GM23248 (cell line): ENCODE measurements at regions not wholly inside any gene's neighbourhood (a gene's known extent, or its start where the extent isn't known, plus 50 kb on each side); places are given as distances from the start of the nearest gene placed in this dataset.

Experiments used
- DNase-seq: peaks from one replicate; pipeline ENCODE4 v3.0.0-alpha.2; 2015
- H2AFZ ChIP-seq: fragments of 200-600 bp; sonication (generic); 2 replicates; pipeline ENCODE4 v1.6.1; 2016; ENCODE audit warnings: antibody characterized with exemption
- H3F3A ChIP-seq: fragments of 200-600 bp; sonication (generic); 2 replicates; pipeline ENCODE4 v1.6.1; 2016; ENCODE audit warnings: mild to moderate bottlenecking, antibody characterized with exemption, mixed run types; ENCODE audit not compliant: insufficient read depth
- H3K27ac ChIP-seq: fragments of 200-600 bp; sonication (generic); 2 replicates; pipeline ENCODE4 v1.5.1; 2016; ENCODE audit warnings: mild to moderate bottlenecking
- H3K27me3 ChIP-seq: fragments of 200-600 bp; sonication (generic); replicated peaks from 2 replicates; pipeline ENCODE4 v1.6.1; 2016; ENCODE audit warnings: mild to moderate bottlenecking; ENCODE audit not compliant: insufficient read depth
- H3K36me3 ChIP-seq: fragments of 200-600 bp; sonication (generic); 2 replicates; pipeline ENCODE4 v1.6.1; 2016; ENCODE audit warnings: low read depth, mild to moderate bottlenecking
- H3K4me1 ChIP-seq: fragments of 200-600 bp; sonication (generic); 2 replicates; pipeline ENCODE4 v1.6.1; 2016; ENCODE audit warnings: mild to moderate bottlenecking; ENCODE audit not compliant: insufficient read depth
- H3K4me2 ChIP-seq: fragments of 200-600 bp; sonication (generic); one replicate; pipeline ENCODE4 v1.6.1; 2016; ENCODE audit warnings: mild to moderate bottlenecking; ENCODE audit not compliant: unreplicated experiment
- H3K4me3 ChIP-seq: fragments of 200-600 bp; sonication (generic); 2 replicates; pipeline ENCODE4 v1.5.1; 2016; ENCODE audit warnings: mild to moderate bottlenecking
- H3K79me2 ChIP-seq: fragments of 200-600 bp; sonication (generic); 2 replicates; pipeline ENCODE4 v1.6.1; 2016; ENCODE audit warnings: mild to moderate bottlenecking; ENCODE audit not compliant: insufficient read depth
- H3K9ac ChIP-seq: fragments of 200-600 bp; sonication (generic); 2 replicates; pipeline ENCODE4 v1.6.1; 2016; ENCODE audit warnings: mild to moderate bottlenecking
- H3K9me2 ChIP-seq: fragments of 200-600 bp; sonication (generic); 2 replicates; pipeline ENCODE4 v1.6.1; 2016; ENCODE audit warnings: mixed run types, mild to moderate bottlenecking, moderate library complexity; ENCODE audit not compliant: insufficient read depth
- H3K9me3 ChIP-seq: fragments of 200-600 bp; sonication (generic); one replicate; pipeline ENCODE4 v1.6.1; 2017; ENCODE audit warnings: low read depth
- H4K20me1 ChIP-seq: fragments of 200-600 bp; sonication (generic); 2 replicates; pipeline ENCODE4 v1.6.0; 2016; ENCODE audit not compliant: insufficient read depth
- EZH2 ChIP-seq: fragments of 200-600 bp; sonication (generic); IDR thresholded peaks from 2 replicates; pipeline ENCODE4 v1.6.1; 2018; ENCODE audit warnings: antibody characterized with exemption, mild to moderate bottlenecking; ENCODE audit not compliant: insufficient read depth, poor library complexity, severe bottlenecking
- EZH2phosphoT487 ChIP-seq: fragments of 200-600 bp; sonication (generic); IDR thresholded peaks from 2 replicates; pipeline ENCODE4 v1.6.1; 2018; ENCODE audit warnings: antibody characterized with exemption, moderate library complexity, mild to moderate bottlenecking, low read depth; ENCODE audit not compliant: insufficient read depth
- WGBS, 2 experiments: methylation state at CpG; one replicate each; pipeline ENCODE4 v1.1.6; 2015 to 2017; ENCODE audit warnings: low lambda C conversion rate in 2 of 2, low coverage in 1 of 2; ENCODE audit errors: missing lambda C conversion rate in 2 of 2; 5-methylcytosine and 5-hydroxymethylcytosine counted together
- in situ Hi-C: fragments of 300-500 bp; cut with MboI; formaldehyde crosslinking; loops from 2 replicates; pipeline ENCODE4 v1.15.0; 2020

- no peaks in the 10 kb centered on the region for H3F3A ChIP-seq
- DNase-seq: no peak
- 8 to 9% methylated on average over 3 of the region's 3 CpGs for WGBS, 2 experiments
Observed at GRCh38 chr3:137325170-137325569, 367.4 kb downstream of the IL20RB start.

GRCh38 chr3:137325934-137326333 is 368.2 kb downstream of the IL20RB start:
- no peak for DNase-seq
- Histone ChIP-seq H3K27ac (no peak overlapping the region), H3K27me3 (no peaks in the 10 kb centered on the region), H3K36me3 (no peaks in the 10 kb centered on the region), H3K9me2 (no peaks in the 10 kb centered on the region), H3K9me3 (no peaks in the 10 kb centered on the region), H3K4me1 (no peaks in the 10 kb centered on the region), H3K4me3 (no peak overlapping the region), H2AFZ (no peak overlapping the region), H3K9ac (no peak overlapping the region), H3K4me2 (no peak overlapping the region), H3F3A (no peaks in the 10 kb centered on the region), H3K79me2 (no peaks in the 10 kb centered on the region), H4K20me1 (no peaks in the 10 kb centered on the region)
- WGBS, 2 experiments: 0 to 5% methylated on average over 3 of the region's 3 CpGs
- in situ Hi-C loops: no loop called here
- no peak for TF ChIP-seq EZH2
- TF ChIP-seq EZH2phosphoT487: no peak

More at GRCh38 chr3:137325170-137325569, 367.4 kb downstream of the IL20RB start:
- H3K4me1 ChIP-seq: no peaks in the 10 kb centered on the region
- H3K9me2 ChIP-seq: no peaks in the 10 kb centered on the region
- no peaks in the 10 kb centered on the region for H3K36me3 ChIP-seq
- TF ChIP-seq EZH2phosphoT487: no peak
- no peak for TF ChIP-seq EZH2
- H2AFZ ChIP-seq: no peak overlapping the region
- H3K4me3 ChIP-seq: no peak overlapping the region
- in situ Hi-C loops: no loop called here
- no peak overlapping the region for H3K9ac ChIP-seq
- no peaks in the 10 kb centered on the region for H3K27me3 ChIP-seq
- H3K27ac ChIP-seq: no peak overlapping the region
- no peaks in the 10 kb centered on the region for H4K20me1 ChIP-seq
- no peaks in the 10 kb centered on the region for H3K9me3 ChIP-seq
- no peak overlapping the region for H3K4me2 ChIP-seq
- H3K79me2 ChIP-seq: no peaks in the 10 kb centered on the region

- Histone ChIP-seq H3K4me1 (no peaks in the 10 kb centered on the region), H3K36me3 (no peaks in the 10 kb centered on the region), H2AFZ (no peak overlapping the region), H4K20me1 (no peaks in the 10 kb centered on the region), H3F3A (no peaks in the 10 kb centered on the region), H3K9me2 (no peaks in the 10 kb centered on the region), H3K4me2 (no peak overlapping the region), H3K27me3 (no peaks in the 10 kb centered on the region), H3K9ac (no peak overlapping the region), H3K9me3 (no peaks in the 10 kb centered on the region), H3K27ac (no peak overlapping the region), H3K79me2 (no peaks in the 10 kb centered on the region), H3K4me3 (no peak overlapping the region)
- in situ Hi-C loops: no loop called here
- TF ChIP-seq EZH2phosphoT487: no peak
- DNase-seq: no peak
- WGBS, 2 experiments: 9 to 11% methylated on average over 5 of the region's 5 CpGs
Observed at GRCh38 chr3:137329594-137329993, 371.8 kb downstream of the IL20RB start.

DNA sequence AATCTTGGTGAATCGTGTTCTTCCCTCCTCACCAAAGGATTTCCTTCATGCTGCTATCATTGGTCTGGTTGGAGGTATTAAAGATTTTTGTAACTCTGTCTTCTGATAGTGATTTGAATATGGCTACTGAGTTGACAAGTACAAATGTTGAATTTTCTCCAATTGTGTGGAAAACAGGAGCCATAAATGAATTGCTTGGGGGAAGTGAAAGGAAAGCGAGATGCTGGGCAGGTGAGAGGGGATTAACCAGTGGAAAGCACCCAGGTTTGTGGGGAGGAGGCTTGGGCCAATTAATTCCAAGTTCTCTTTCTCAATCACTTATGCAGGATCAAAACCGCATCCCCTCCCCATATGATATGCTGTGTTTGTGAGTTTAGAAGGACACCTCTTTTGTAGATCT is 372.5 kb downstream of the IL20RB start:
- Histone ChIP-seq H3K9ac (no peak overlapping the region), H3K36me3 (no peaks in the 10 kb centered on the region), H3F3A (no peaks in the 10 kb centered on the region), H3K4me2 (no peak overlapping the region), H3K27ac (no peak overlapping the region), H3K4me3 (no peak overlapping the region), H3K27me3 (no peaks in the 10 kb centered on the region), H3K9me2 (no peaks in the 10 kb centered on the region), H2AFZ (no peak overlapping the region), H3K79me2 (no peaks in the 10 kb centered on the region), H3K4me1 (no peaks in the 10 kb centered on the region), H4K20me1 (no peaks in the 10 kb centered on the region), H3K9me3 (no peaks in the 10 kb centered on the region)
- TF ChIP-seq EZH2 (no peak), EZH2phosphoT487 (no peak)
- in situ Hi-C loops: no loop called here
- no peak for DNase-seq
- 23 to 27% methylated on average over 3 of the region's 3 CpGs for WGBS, 2 experiments

DNA sequence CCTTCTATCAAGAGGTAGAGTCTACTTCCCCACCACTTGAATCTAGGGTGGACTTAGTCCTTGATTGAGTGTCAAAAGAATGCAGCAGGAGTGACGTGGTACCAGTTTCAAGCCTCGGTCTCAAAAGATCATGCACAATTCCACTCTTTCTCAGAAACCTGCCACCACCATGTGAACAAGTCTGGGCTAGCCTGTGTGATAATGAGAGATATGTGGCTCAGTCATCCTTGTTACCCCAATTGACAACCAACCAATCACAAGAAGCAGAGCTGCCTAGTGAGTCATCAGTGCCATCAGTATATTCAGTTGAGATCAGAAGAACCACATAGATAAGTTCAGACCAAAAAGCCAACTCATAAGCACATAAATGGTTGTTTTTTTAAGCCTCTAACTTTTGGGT is 374.5 kb downstream of the IL20RB start:
- in situ Hi-C loops: no loop called here
- H3K4me2 ChIP-seq: no peak overlapping the region
- DNase-seq: no peak
- H2AFZ ChIP-seq: no peak overlapping the region
- H3K4me3 ChIP-seq: no peak overlapping the region
- H3F3A ChIP-seq: no peaks in the 10 kb centered on the region
- H3K27ac ChIP-seq: no peak overlapping the region
- no peak for TF ChIP-seq EZH2phosphoT487
- TF ChIP-seq EZH2: no peak
- no peaks in the 10 kb centered on the region for H3K9me3 ChIP-seq
- H3K36me3 ChIP-seq: no peaks in the 10 kb centered on the region
- no peak overlapping the region for H3K9ac ChIP-seq
- no peaks in the 10 kb centered on the region for H3K4me1 ChIP-seq
- H3K27me3 ChIP-seq: no peaks in the 10 kb centered on the region
- no peaks in the 10 kb centered on the region for H3K79me2 ChIP-seq
- no peaks in the 10 kb centered on the region for H3K9me2 ChIP-seq
- no peaks in the 10 kb centered on the region for H4K20me1 ChIP-seq
- WGBS, 2 experiments: 12 to 13% methylated on average over 2 of the region's 2 CpGs
